Activated CD8-positive, alpha-beta T cell treated with anti-CD3 and anti-CD28 coated beads for 36 hours (primary cell): ENCODE measurements at regions not wholly inside any gene's neighbourhood (a gene's known extent, or its start where the extent isn't known, plus 50 kb on each side); places are given as distances from the start of the nearest gene placed in this dataset.

Experiments used
- ATAC-seq: fragments of 200-7000 bp; cut with Tn5 transposase; one replicate; pipeline ENCODE4 v1.10.0; 2021; ENCODE audit warnings: mild to moderate bottlenecking, moderate library complexity
- CTCF ChIA-PET: fragments of 350-600 bp; sonication (Branson Sonifier 250); formaldehyde crosslinking; loops from one replicate; lab custom pipeline; 2021; ENCODE audit warnings: antibody characterized with exemption; lab: Charles Lee
- POLR2A ChIA-PET: fragments of 350-600 bp; sonication (Branson Sonifier 250); formaldehyde crosslinking; loops from one replicate; lab custom pipeline; 2021; ENCODE audit warnings: antibody characterized with exemption; lab: Charles Lee
- DNase-seq: peaks from one replicate; pipeline ENCODE4 v3.0.0-alpha.2; 2020
- H3K27ac Mint-ChIP-seq: one replicate; pipeline ENCODE4 v1.8.0; 2021; ENCODE audit warnings: mild to moderate bottlenecking, mixed read lengths
- H3K27me3 Mint-ChIP-seq: one replicate; pipeline ENCODE4 v1.8.0; 2021; ENCODE audit warnings: mixed read lengths
- H3K36me3 Mint-ChIP-seq: one replicate; pipeline ENCODE4 v1.8.0; 2021; ENCODE audit warnings: low read depth, mixed read lengths
- H3K4me1 Mint-ChIP-seq: one replicate; pipeline ENCODE4 v1.8.0; 2021; ENCODE audit warnings: low read depth, mixed read lengths
- H3K4me3 Mint-ChIP-seq: one replicate; pipeline ENCODE4 v1.8.0; 2021; ENCODE audit warnings: mild to moderate bottlenecking, moderate library complexity, mixed read lengths
- H3K9me3 Mint-ChIP-seq: one replicate; pipeline ENCODE4 v1.8.0; 2021; ENCODE audit warnings: mixed read lengths
- CTCF ChIP-seq: fragments of 200-600 bp; IDR thresholded peaks from one replicate; pipeline ENCODE4 v1.8.0; 2022; ENCODE audit warnings: antibody characterized with exemption, mild to moderate bottlenecking
- intact Hi-C: fragments of 100-400 bp; cut with micrococcal nuclease; formaldehyde crosslinking; loops from one replicate; pipeline ENCODE4 v1.10.0; 2022

GRCh38 chr15:52975941-52976449 is 185.9 kb upstream of the ONECUT1 start:
- Mint-ChIP-seq H3K27me3 (no peaks in the 10 kb centered on the region), H3K4me3 (no peak overlapping the region), H3K4me1 (no peaks in the 10 kb centered on the region), H3K27ac (no peak overlapping the region), H3K9me3 (no peaks in the 10 kb centered on the region), H3K36me3 (no peaks in the 10 kb centered on the region)
- no peak for TF ChIP-seq CTCF
- intact Hi-C loops, result no loop called here
- ChIA-PET POLR2A (no interaction called here), CTCF (no interaction called here)
- DNase-seq (no peak), ATAC-seq (no peak)

GRCh38 chr15:52963865-52964264 is 173.7 kb upstream of the ONECUT1 start:
- POLR2A ChIA-PET, result interaction anchor here (0.6 kb wide), 1 partner anchor 89 kb away, joined by 3 read pairs; no protein-coding TSS in a partner anchor
- Mint-ChIP-seq H3K9me3 (no peaks in the 10 kb centered on the region), H3K27ac (no peak overlapping the region), H3K4me1 (no peaks in the 10 kb centered on the region), H3K4me3 (no peak overlapping the region), H3K36me3 (no peaks in the 10 kb centered on the region), H3K27me3 (peaks cover 6% of the 10 kb centered on the region)
- ATAC-seq (no peak), DNase-seq (no peak)
- no peak for TF ChIP-seq CTCF
- CTCF ChIA-PET, result no interaction called here
- intact Hi-C loops, result no loop called here

DNA sequence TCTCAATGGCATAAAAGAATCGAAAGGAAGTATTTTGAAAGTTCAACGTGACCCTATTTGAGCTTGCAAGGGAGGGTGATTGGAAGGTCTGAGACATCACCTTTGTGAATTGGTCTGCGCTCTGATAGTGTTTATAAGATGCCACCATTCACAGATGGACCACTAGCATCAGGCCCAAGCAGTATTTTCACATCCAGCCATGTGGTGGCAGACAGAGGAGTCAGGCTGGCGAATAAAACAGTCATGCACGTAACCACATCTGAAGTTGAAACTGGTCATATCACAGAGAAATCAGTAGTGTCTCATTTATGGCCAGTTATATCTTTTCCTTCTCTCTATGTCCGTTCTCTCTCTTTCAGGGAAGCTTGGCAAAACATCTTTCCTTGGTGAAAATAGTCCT is 170.1 kb upstream of the ONECUT1 start:
- DNase-seq (no peak), ATAC-seq (no peak)
- Mint-ChIP-seq H3K4me1 (no peaks in the 10 kb centered on the region), H3K9me3 (no peaks in the 10 kb centered on the region), H3K36me3 (no peaks in the 10 kb centered on the region), H3K27me3 (peaks cover 3% of the 10 kb centered on the region), H3K4me3 (no peak overlapping the region), H3K27ac (no peak overlapping the region)
- CTCF ChIA-PET, result no interaction called here
- intact Hi-C loops, result no loop called here
- TF ChIP-seq CTCF, result no peak
- POLR2A ChIA-PET, result no interaction called here

DNA sequence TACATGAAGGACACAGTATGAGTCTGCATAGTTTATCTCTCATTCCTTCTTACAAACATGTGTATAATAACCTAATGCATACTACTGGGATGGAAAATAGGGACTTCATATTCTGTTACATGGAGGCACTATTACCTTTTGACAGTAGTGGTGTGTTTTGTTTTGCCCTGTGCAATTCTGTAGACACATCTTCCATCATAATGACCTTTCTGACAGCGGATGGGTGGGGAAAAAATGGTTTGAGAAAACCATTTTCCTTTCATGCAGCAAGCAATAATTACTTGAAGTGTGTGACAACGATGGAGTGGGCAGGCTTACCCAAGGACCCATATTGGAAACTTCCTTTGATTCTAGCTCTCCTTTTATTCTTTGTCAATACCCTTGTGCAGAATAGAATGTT is 153.6 kb upstream of the ONECUT1 start:
- Mint-ChIP-seq H3K4me1 (no peaks in the 10 kb centered on the region), H3K9me3 (no peaks in the 10 kb centered on the region), H3K36me3 (no peaks in the 10 kb centered on the region), H3K27me3 (peaks cover 4% of the 10 kb centered on the region), H3K27ac (no peak overlapping the region), H3K4me3 (no peak overlapping the region)
- no peak for ATAC-seq
- TF ChIP-seq CTCF, result no peak
- intact Hi-C loops, result no loop called here
- ChIA-PET CTCF (interaction anchor here (1.1 to 2.3 kb wide), 2 partner anchors 11 to 13 kb away, joined by 4 read pairs; no protein-coding TSS in a partner anchor), POLR2A (no interaction called here)
- DNase-seq, result no peak

DNA sequence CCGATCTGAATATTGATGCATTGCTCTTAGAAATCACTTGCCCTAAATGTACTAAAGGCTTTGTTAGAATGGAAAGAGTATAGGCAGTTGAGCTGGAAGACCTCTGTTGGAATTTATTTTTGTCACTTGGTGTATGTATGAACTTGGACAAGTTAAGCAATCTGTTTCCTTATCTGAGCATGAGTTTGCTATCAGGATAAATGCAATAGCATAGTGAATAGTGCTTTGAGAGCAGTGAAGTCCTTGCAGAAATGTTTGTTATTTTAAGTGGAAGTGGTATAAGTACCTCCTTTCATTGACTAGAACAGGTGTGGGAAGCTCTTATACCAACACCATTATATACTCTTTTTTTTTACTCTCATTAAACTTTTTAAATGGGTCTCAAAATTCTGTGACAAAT is 146.4 kb upstream of the ONECUT1 start:
- Mint-ChIP-seq H3K4me3 (no peak overlapping the region), H3K4me1 (no peaks in the 10 kb centered on the region), H3K27ac (no peak overlapping the region), H3K27me3 (no peaks in the 10 kb centered on the region), H3K36me3 (no peaks in the 10 kb centered on the region), H3K9me3 (no peaks in the 10 kb centered on the region)
- DNase-seq, result no peak
- ChIA-PET POLR2A (no interaction called here), CTCF (no interaction called here)
- intact Hi-C loops, result no loop called here
- TF ChIP-seq CTCF, result no peak
- no peak for ATAC-seq
